T-helper 1 cell treated with Interleukin-12 subunit alpha and Interleukin-12 subunit beta and Interleukin-4 antibody, amounts not matched to agents 30 μg/mL and 1 μg/mL, for 36 hours (primary cell): ENCODE measurements at regions not wholly inside any gene's neighbourhood (a gene's known extent, or its start where the extent isn't known, plus 50 kb on each side); places are given as distances from the start of the nearest gene placed in this dataset.

Experiments used
- H3K27ac Mint-ChIP-seq: one replicate; pipeline ENCODE4 v1.8.0; 2021; ENCODE audit warnings: mild to moderate bottlenecking, mixed read lengths
- H3K27me3 Mint-ChIP-seq: one replicate; pipeline ENCODE4 v1.8.0; 2021; ENCODE audit warnings: low read depth, mixed read lengths
- H3K36me3 Mint-ChIP-seq: one replicate; pipeline ENCODE4 v1.8.0; 2021; ENCODE audit warnings: low read depth, mixed read lengths
- H3K4me1 Mint-ChIP-seq: one replicate; pipeline ENCODE4 v1.8.0; 2021; ENCODE audit warnings: low read depth, mixed read lengths
- H3K4me3 Mint-ChIP-seq: one replicate; pipeline ENCODE4 v1.8.0; 2021; ENCODE audit warnings: mild to moderate bottlenecking, moderate library complexity, mixed read lengths
- H3K9me3 Mint-ChIP-seq: one replicate; pipeline ENCODE4 v1.8.0; 2021; ENCODE audit warnings: mixed read lengths

GRCh38 chr11:127339376-127339775 lies 338.8 kb upstream of the KIRREL3 start:
- no peaks in the 10 kb centered on the region for H3K4me1 Mint-ChIP-seq
- H3K4me3 Mint-ChIP-seq = no peak overlapping the region
- no peaks in the 10 kb centered on the region for H3K9me3 Mint-ChIP-seq
- no peaks in the 10 kb centered on the region for H3K27me3 Mint-ChIP-seq
- no peak overlapping the region for H3K27ac Mint-ChIP-seq
- H3K36me3 Mint-ChIP-seq = no peaks in the 10 kb centered on the region

GRCh38 chr11:127338380-127339259 lies 338.1 kb upstream of the KIRREL3 start:
- H3K27ac Mint-ChIP-seq = no peak overlapping the region
- H3K9me3 Mint-ChIP-seq = no peaks in the 10 kb centered on the region
- no peaks in the 10 kb centered on the region for H3K36me3 Mint-ChIP-seq
- no peaks in the 10 kb centered on the region for H3K27me3 Mint-ChIP-seq
- H3K4me1 Mint-ChIP-seq = no peaks in the 10 kb centered on the region
- no peak overlapping the region for H3K4me3 Mint-ChIP-seq

GRCh38 chr11:127334466-127334865 lies 333.9 kb upstream of the KIRREL3 start:
- Mint-ChIP-seq H3K4me1 (no peaks in the 10 kb centered on the region), H3K27me3 (no peaks in the 10 kb centered on the region), H3K36me3 (no peaks in the 10 kb centered on the region), H3K4me3 (no peak overlapping the region), H3K9me3 (peaks cover 4% of the 10 kb centered on the region), H3K27ac (no peak overlapping the region)

GRCh38 chr11:127332896-127333295 lies 332.3 kb upstream of the KIRREL3 start:
- Mint-ChIP-seq H3K4me1 (no peaks in the 10 kb centered on the region), H3K27me3 (no peaks in the 10 kb centered on the region), H3K4me3 (no peak overlapping the region), H3K36me3 (no peaks in the 10 kb centered on the region), H3K27ac (no peak overlapping the region), H3K9me3 (peaks cover 4% of the 10 kb centered on the region)

- H3K4me3 Mint-ChIP-seq = no peak overlapping the region
- no peaks in the 10 kb centered on the region for H3K27me3 Mint-ChIP-seq
- H3K36me3 Mint-ChIP-seq = no peaks in the 10 kb centered on the region
- peaks cover 4% of the 10 kb centered on the region for H3K9me3 Mint-ChIP-seq
- H3K4me1 Mint-ChIP-seq = no peaks in the 10 kb centered on the region
- no peak overlapping the region for H3K27ac Mint-ChIP-seq
Measured at GRCh38 chr11:127330044-127330443, 329.5 kb upstream of the KIRREL3 start.

GRCh38 chr11:127308291-127308690 lies 307.7 kb upstream of the KIRREL3 start:
- Mint-ChIP-seq H3K27me3 (no peaks in the 10 kb centered on the region), H3K4me1 (no peaks in the 10 kb centered on the region), H3K9me3 (no peaks in the 10 kb centered on the region), H3K27ac (no peak overlapping the region), H3K4me3 (no peak overlapping the region), H3K36me3 (no peaks in the 10 kb centered on the region)

- no peak overlapping the region for H3K4me3 Mint-ChIP-seq
- no peaks in the 10 kb centered on the region for H3K4me1 Mint-ChIP-seq
- no peaks in the 10 kb centered on the region for H3K9me3 Mint-ChIP-seq
- H3K27me3 Mint-ChIP-seq = no peaks in the 10 kb centered on the region
- H3K36me3 Mint-ChIP-seq = no peaks in the 10 kb centered on the region
- H3K27ac Mint-ChIP-seq = no peak overlapping the region
Measured at GRCh38 chr11:127307700-127308099, 307.1 kb upstream of the KIRREL3 start.

GRCh38 chr11:127304634-127305033 lies 304.1 kb upstream of the KIRREL3 start:
- Mint-ChIP-seq H3K9me3 (no peaks in the 10 kb centered on the region), H3K4me1 (no peaks in the 10 kb centered on the region), H3K4me3 (no peak overlapping the region), H3K36me3 (no peaks in the 10 kb centered on the region), H3K27me3 (no peaks in the 10 kb centered on the region), H3K27ac (no peak overlapping the region)

- Mint-ChIP-seq H3K9me3 (peaks cover 4% of the 10 kb centered on the region), H3K36me3 (no peaks in the 10 kb centered on the region), H3K27me3 (no peaks in the 10 kb centered on the region), H3K4me1 (no peaks in the 10 kb centered on the region), H3K4me3 (no peak overlapping the region), H3K27ac (no peak overlapping the region)
Measured at GRCh38 chr11:127288926-127289325, 288.4 kb upstream of the KIRREL3 start.

GRCh38 chr11:127281534-127281933 lies 281.0 kb upstream of the KIRREL3 start:
- no peaks in the 10 kb centered on the region for H3K4me1 Mint-ChIP-seq
- H3K36me3 Mint-ChIP-seq = no peaks in the 10 kb centered on the region
- no peaks in the 10 kb centered on the region for H3K9me3 Mint-ChIP-seq
- H3K27me3 Mint-ChIP-seq = no peaks in the 10 kb centered on the region
- no peak overlapping the region for H3K4me3 Mint-ChIP-seq
- H3K27ac Mint-ChIP-seq = no peak overlapping the region

GRCh38 chr11:127275774-127276173 lies 275.2 kb upstream of the KIRREL3 start:
- H3K36me3 Mint-ChIP-seq = no peaks in the 10 kb centered on the region
- H3K9me3 Mint-ChIP-seq = no peaks in the 10 kb centered on the region
- no peak overlapping the region for H3K4me3 Mint-ChIP-seq
- no peaks in the 10 kb centered on the region for H3K4me1 Mint-ChIP-seq
- no peak overlapping the region for H3K27ac Mint-ChIP-seq
- no peaks in the 10 kb centered on the region for H3K27me3 Mint-ChIP-seq

- H3K4me3 Mint-ChIP-seq = no peak overlapping the region
- no peaks in the 10 kb centered on the region for H3K27me3 Mint-ChIP-seq
- no peaks in the 10 kb centered on the region for H3K4me1 Mint-ChIP-seq
- no peaks in the 10 kb centered on the region for H3K9me3 Mint-ChIP-seq
- no peak overlapping the region for H3K27ac Mint-ChIP-seq
- H3K36me3 Mint-ChIP-seq = no peaks in the 10 kb centered on the region
Measured at GRCh38 chr11:127274328-127274676, 273.7 kb upstream of the KIRREL3 start.

- Mint-ChIP-seq H3K27ac (no peak overlapping the region), H3K36me3 (no peaks in the 10 kb centered on the region), H3K4me3 (no peak overlapping the region), H3K9me3 (no peaks in the 10 kb centered on the region), H3K27me3 (no peaks in the 10 kb centered on the region), H3K4me1 (no peaks in the 10 kb centered on the region)
Measured at GRCh38 chr11:127273593-127274327, 273.2 kb upstream of the KIRREL3 start.

- H3K27ac Mint-ChIP-seq = no peak overlapping the region
- no peaks in the 10 kb centered on the region for H3K27me3 Mint-ChIP-seq
- no peaks in the 10 kb centered on the region for H3K4me1 Mint-ChIP-seq
- H3K36me3 Mint-ChIP-seq = no peaks in the 10 kb centered on the region
- H3K9me3 Mint-ChIP-seq = no peaks in the 10 kb centered on the region
- H3K4me3 Mint-ChIP-seq = no peak overlapping the region
Measured at GRCh38 chr11:127270851-127271250, 270.3 kb upstream of the KIRREL3 start.

GRCh38 chr11:127269911-127270310 lies 269.3 kb upstream of the KIRREL3 start:
- H3K27me3 Mint-ChIP-seq = no peaks in the 10 kb centered on the region
- H3K36me3 Mint-ChIP-seq = no peaks in the 10 kb centered on the region

More at GRCh38 chr11:127269911-127270310, 269.3 kb upstream of the KIRREL3 start:
- Mint-ChIP-seq H3K4me1 (no peaks in the 10 kb centered on the region), H3K4me3 (no peak overlapping the region), H3K27ac (no peak overlapping the region), H3K9me3 (no peaks in the 10 kb centered on the region)
